NCI-H146 treated with DMSO at 0.1 percent for 48 hours (cell line): ENCODE measurements at regions not wholly inside any gene's neighbourhood (a gene's known extent, or its start where the extent isn't known, plus 50 kb on each side); places are given as distances from the start of the nearest gene placed in this dataset.
"Not testable (repeated sequence)": the region's sequence is repeated elsewhere in the genome, so short reads cannot be mapped to it uniquely, and the experiment has no call there.

Experiments used
- DNase-seq: peaks from one replicate; lab custom pipeline; 2025; ENCODE audit not compliant: unreplicated experiment; lab: John Stamatoyannopoulos, UW

- no peak for DNase-seq
Observed at GRCh38 chr2:84373391-84373790, 85.7 kb downstream of the SUCLG1 start.

DNA sequence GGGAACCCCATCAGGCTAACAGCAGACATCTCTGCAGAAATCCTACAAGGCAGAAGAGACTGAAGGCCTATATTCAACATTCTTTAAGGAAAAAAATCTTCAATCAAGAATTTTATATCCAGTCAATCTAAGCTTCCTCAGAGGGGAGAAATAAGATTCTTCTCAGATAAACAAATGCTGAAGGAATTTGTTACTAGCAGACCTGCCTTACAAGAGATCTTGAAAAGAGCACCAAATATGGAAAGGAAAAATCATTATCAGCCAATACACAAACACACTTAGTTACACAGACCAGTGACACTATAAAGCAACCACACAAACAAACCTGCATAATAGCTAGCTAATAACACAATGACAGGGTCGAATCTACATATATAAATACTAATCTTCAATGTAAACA lies 96.5 kb downstream of the SUCLG1 start:
- DNase-seq: no peak

DNA sequence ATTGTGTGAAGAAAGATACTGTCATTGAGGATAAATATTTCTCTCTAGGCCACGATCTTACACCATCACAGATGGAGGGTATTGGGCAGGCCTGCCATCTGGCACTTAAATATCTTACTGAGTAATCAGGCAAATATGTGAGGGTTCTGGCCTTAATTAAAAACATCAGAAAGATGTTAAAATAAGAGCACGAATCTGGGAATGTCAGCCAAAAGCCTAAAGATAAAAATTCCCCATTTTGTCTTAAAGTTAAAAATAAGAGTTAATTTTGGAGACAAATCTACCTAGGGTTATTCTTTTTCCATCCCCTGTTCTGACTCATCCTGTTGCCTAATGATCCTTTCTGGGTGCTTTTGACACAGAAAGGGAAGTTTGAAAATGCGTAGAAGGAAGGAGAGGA lies 121.0 kb downstream of the SUCLG1 start:
- no peak for DNase-seq

- no peak for DNase-seq
Observed at GRCh38 chr2:84327645-84328249, 131.3 kb downstream of the SUCLG1 start.

- DNase-seq: no peak
Observed at GRCh38 chr2:84326831-84327432, 132.1 kb downstream of the SUCLG1 start.

DNA sequence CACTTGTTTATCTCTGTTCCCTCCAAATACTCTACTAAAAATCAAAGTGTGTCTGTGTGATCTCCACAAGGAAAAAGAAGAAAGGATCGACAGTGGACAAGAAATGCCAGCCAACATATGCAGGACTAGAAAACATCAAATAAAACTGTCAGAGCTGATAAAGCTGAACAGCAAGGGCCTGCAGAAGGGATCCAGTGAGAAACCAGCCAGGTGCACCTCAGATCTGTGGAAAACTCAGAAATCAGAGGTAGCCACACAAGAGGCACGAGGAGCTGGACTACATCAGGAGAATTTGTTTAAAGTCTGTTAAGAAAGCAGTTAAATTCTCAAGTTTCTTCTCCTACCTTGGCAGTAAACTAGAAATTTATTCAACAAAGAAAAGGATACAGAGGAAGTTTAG lies 135.2 kb downstream of the SUCLG1 start:
- no peak for DNase-seq

- DNase-seq: no peak
Observed at GRCh38 chr2:84320940-84321339, 138.1 kb downstream of the SUCLG1 start.

DNA sequence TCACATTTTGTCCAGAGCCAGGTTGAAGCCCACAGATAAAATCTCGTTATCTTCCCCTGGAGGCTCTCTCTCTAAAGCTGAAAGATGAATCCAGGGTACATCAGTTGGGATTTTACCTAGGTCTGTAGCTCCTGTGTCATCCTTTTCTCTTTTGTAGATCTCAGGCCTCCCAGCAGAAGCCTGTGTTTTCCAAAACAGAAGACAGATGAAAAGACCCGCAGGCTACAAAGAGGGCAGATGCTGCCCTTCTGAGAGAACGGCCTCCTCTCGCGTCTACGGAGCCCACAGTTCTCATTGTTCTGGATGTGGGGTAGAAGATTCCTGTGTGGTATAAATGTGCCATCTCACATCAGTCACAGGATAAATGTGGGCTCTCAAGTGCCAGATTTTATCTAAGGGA lies 139.5 kb downstream of the SUCLG1 start:
- DNase-seq: no peak

DNA sequence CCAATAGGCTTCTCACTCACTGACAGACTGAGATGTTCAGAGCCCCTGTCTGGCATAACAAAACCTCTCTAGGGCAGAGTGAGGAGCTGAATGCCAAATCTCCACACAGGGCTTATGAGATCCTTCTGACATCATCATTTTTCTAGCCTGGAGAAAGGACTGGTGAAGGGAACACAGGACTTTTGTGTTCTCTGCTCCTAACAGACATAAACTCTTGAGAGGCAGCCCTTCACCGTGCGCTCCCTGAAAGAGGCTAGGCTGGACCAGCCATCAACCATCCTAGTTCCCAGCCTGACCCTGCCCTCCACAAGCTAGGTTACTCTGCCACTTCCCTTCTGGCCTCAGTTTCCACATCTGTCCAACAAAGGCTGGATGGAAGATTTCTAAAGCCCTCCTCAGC lies 141.9 kb downstream of the SUCLG1 start:
- no peak for DNase-seq

- peak; percentile 55 for DNase-seq
Observed at GRCh38 chr2:84314901-84315330, 144.2 kb downstream of the SUCLG1 start.

- DNase-seq: no peak
Observed at GRCh38 chr2:84314250-84314649, 144.8 kb downstream of the SUCLG1 start.

DNA sequence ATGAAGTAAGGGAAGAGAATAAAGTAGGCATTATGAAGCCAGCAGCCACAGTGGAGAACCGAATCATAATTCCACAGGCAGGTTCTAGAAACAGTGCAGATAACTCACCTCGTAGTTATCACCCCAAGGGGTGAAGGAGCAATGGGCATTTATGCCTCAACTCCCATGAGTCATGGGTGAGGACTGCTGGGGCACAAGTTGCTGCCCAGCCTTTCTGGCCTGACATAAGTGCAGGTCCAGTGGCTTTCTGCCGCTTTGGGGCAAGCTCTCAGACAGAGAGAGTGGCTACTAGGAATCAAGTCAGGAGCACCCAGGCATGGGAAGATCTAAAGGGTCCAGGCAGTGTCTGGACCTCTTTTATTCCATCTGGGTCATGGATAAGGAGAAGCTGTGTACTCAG lies 149.8 kb downstream of the SUCLG1 start:
- no peak for DNase-seq

- no peak for DNase-seq
Observed at GRCh38 chr2:84306361-84306760, 152.7 kb downstream of the SUCLG1 start.

- DNase-seq: no peak
Observed at GRCh38 chr2:84302513-84303412, 156.3 kb downstream of the SUCLG1 start.

DNA sequence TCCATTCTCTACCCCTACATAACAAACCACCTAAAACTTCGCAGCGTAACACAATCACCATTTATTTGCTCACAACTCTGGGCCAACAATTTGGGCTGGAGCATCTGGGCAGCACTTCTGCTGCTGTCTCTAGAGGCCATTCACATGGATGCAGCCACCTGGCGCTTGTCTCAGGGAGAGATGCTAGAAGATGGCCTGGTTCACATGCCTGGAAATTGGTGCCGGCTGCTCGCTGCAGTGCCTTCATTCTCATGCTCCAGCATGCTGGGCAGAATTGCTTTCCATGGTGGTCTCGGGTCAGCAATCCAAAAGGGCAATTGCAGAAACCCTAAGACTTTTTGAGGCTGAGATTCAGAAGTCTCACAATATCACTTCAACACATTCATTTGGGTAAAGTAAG lies 157.4 kb downstream of the SUCLG1 start:
- DNase-seq: no peak

DNA sequence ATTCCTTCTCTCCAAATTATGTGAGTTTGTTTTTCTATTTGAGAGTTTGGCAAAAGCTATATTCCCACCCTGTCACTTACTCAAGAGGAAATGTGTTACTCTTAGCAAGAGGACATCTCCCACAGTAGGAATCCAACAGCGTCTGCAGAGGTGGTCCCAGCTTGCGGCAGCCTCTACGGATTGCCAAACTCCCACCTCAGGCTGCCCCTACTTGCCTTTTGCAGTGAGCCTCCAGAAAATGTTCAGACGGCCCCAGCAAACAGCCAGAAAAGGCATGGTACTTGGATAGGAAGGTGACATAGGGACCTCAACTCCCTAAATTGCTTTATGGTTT lies 158.4 kb downstream of the SUCLG1 start:
- no peak for DNase-seq

DNA sequence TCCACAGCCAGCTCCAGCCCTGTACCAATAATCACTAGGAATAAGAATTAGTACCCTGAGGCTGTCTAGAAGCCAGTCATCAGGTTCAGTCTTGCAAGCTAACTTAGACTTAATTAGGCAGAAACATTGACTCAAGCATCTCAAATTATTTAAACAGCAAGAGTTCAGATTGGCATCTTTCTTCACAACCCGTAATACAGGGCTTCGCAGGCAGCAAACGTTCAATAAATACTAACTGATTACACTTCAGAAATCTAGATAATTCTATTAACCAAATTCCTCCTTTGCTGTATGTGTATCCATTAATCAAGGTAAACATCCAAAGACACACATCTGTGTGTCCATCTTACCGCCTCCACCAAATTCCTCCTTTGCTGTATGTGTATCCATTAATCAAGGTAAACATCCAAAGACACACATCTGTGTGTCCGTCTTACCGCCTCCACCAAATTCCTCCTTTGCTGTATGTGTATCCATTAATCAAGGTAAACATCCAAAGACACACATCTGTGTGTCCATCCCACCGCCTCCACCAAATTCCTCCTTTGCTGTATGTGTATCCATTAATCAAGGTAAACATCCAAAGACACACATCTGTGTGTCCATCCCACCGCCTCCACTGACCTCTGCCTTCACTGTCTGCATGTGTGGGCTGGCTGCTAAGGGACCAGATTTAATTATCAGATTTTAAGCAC lies 158.9 kb downstream of the SUCLG1 start:
- not testable (repeated sequence) for DNase-seq

DNA sequence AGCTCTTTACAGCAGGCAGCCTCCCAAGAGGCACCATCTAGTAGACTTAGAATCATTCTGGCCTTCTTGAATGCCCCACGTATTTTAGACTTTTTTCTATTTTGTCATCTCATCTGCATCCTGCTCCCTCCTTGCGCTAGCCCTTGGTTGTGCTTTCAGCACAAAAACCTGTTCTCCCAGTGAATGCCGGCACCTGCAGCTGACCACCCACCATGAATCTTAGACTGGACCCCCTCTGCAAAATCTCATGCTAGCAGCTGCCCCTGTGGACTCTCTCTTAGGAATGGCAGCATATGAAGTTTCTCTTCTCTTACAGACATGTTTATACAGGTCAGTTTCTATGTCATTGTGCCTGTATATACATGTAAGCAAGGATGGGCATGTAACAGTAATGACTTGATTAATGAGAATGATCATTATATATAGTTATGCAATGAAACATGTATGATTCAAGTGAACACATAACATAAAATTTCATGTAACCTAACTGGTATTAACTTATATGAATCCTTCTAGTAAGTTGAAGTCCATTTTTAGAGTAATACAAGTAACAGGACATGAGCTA lies 159.8 kb downstream of the SUCLG1 start:
- DNase-seq: no peak

GRCh38 chr2:84297155-84297554 lies 161.9 kb downstream of the SUCLG1 start:
- no peak for DNase-seq

DNA sequence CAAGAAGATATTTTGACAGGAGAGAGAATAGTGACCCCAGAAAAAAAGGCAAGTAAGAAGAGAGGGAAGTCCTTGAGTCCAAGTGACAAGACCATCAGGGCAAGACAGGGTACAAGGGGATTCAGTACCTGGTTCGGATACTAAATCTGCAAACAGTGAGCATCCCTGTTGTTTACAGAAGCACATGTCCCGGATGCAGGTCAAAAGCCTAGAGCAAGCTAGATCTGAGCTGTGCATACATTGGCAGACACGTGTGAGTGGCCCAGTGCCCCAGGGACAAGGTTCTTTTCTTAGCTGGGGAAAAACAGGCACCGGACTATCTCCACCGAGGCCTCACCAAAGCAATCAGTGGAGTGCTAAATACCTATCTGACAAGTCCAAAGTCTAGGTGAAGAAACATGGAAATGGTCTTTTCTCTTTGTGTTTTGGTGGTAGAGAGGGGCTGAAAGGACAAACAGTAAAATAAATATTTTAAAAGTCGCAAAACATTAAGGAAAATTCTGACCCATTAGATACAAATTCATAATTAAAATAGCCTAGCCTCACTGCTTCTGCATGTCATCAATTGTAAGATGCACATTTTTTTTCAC lies 165.2 kb downstream of the SUCLG1 start:
- DNase-seq: no peak

DNA sequence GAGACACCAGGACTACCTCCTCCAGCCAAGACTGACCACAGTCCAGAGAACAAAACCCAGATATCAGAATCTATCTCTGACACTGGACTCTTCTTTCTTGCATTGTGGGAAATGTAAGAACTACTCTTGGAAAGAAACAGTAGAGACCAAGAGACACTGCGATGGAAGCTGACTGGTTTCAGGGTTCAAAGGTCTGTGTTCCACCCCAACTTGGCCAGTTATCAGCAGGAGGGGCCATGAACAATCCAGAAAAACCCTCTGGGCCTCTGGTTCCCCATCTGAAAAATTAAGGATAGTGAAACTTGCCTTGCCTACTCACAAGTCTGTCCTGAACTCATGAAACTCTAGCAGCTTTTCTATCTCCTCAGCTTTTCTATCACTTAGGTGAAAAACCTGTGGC lies 166.5 kb downstream of the SUCLG1 start:
- no peak for DNase-seq
